ENCODE measurements at regions not wholly inside any gene's neighbourhood (a gene's known extent, or its start where the extent isn't known, plus 50 kb on each side); places are given as distances from the start of the nearest gene placed in this dataset.
A peak's percentile ranks its signal among the peaks of the same experiment; 100 is the strongest.

GRCh38 chr7:106339513-106340246, 54.9 kb upstream of the NAMPT start:
- peaks cover 35 to 46% of the 10 kb centered on the region in 2 donors for H3K9me3 ChIP-seq (replicated peaks in 1 of 2; ENCODE audit: control insufficient read depth in 1 of 2, insufficient read depth in 1 of 2, low read length in 2 of 2)
- H3K4me1 ChIP-seq (ENCODE audit: control insufficient read depth in 1 of 2, insufficient read depth in 2 of 2, low read length in 2 of 2): peaks cover 9 to 10% of the 10 kb centered on the region in 2 donors
- intact Hi-C loops (cut with micrococcal nuclease): loop anchor here in 1 of 2 donors (5.0 kb wide), 1 partner anchor 32 kb away; no protein-coding TSS in a partner anchor
- WGBS (ENCODE audit: insufficient coverage): no CpG with 5 or more reads among the region's 1 CpG
- H3K4me2 ChIP-seq (replicated peaks; ENCODE audit: extremely low read depth, low read length, poor library complexity, severe bottlenecking): no peak overlapping the region
- H3K36me3 ChIP-seq (replicated peaks in 1 of 2; ENCODE audit: control insufficient read depth in 1 of 2, insufficient read depth in 2 of 2, low read length in 2 of 2): no peaks in the 10 kb centered on the region
- DNase-seq: no peak
- Mint-ChIP-seq H3K4me3 (no peak overlapping the region), H3K27ac (peak overlapping the region in 1 of 7 donors; percentile 43), H3K4me1 (peaks cover 8% of the 10 kb centered on the region), H3K9me3 (peaks cover 24 to 65% (median 58%) of the 10 kb centered on the region in 7 donors), H3K27me3 (ENCODE audit: low read depth in 3 of 3) (peaks cover 0 to 2% (median 0%) of the 10 kb centered on the region in 3 donors), H3K36me3 (peaks cover 0 to 3% of the 10 kb centered on the region in 2 donors)
- H4K20me1 ChIP-seq (ENCODE audit: insufficient read depth, low read length): no peaks in the 10 kb centered on the region
- no peak for TF ChIP-seq CTCF (IDR thresholded peaks at IDR 0.05)
- H2AFZ ChIP-seq (ENCODE audit: insufficient read depth, low read depth, low read length, poor library complexity, severe bottlenecking): no peak overlapping the region
- H3K4me3 ChIP-seq (replicated peaks in 1 of 3; ENCODE audit: low read depth in 2 of 3, low read length in 3 of 3): no peak overlapping the region
- H3K27ac ChIP-seq (ENCODE audit: low read depth in 1 of 2, low read length in 2 of 2): no peak overlapping the region
- H3K9ac ChIP-seq (ENCODE audit: insufficient read depth, low read length, poor library complexity, severe bottlenecking): no peak overlapping the region
- no peaks in the 10 kb centered on the region for H3K27me3 ChIP-seq (ENCODE audit: control insufficient read depth in 2 of 2, insufficient read depth in 2 of 2, low read length in 2 of 2)
- no peaks in the 10 kb centered on the region for H3K79me2 ChIP-seq (ENCODE audit: insufficient read depth, low read length)

DNA sequence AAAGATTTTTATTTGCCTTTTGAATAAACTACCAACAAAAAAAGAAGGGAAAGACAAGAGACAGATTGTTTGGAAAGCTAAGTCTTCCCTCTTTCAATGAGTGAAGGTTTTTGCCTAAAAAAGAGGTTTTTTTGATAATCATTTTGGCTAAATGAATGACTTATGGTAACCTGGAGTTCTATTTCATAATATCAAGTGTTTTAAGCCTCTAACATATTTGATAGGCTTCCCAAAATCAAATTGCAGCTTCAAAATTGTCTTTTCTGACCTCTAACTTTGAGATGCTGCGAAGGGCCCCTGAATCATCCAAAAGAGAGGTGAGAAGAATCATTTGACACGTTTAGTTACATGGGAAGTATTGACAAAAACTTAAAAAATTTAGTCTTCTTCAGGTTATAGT, 53.0 kb upstream of the NAMPT start:
- H3K4me2 ChIP-seq (replicated peaks; ENCODE audit: extremely low read depth, low read length, poor library complexity, severe bottlenecking): no peak overlapping the region
- H3K9me3 Mint-ChIP-seq: peaks cover 19 to 50% (median 44%) of the 10 kb centered on the region in 7 donors
- no peak overlapping the region for H2AFZ ChIP-seq (ENCODE audit: insufficient read depth, low read depth, low read length, poor library complexity, severe bottlenecking)
- H3K27ac Mint-ChIP-seq: no peak overlapping the region
- no peaks in the 10 kb centered on the region for H3K36me3 ChIP-seq (replicated peaks in 1 of 2; ENCODE audit: control insufficient read depth in 1 of 2, insufficient read depth in 2 of 2, low read length in 2 of 2)
- no CpG with 5 or more reads among the region's 2 CpGs for WGBS (ENCODE audit: insufficient coverage)
- no peaks in the 10 kb centered on the region for H3K27me3 ChIP-seq (ENCODE audit: control insufficient read depth in 2 of 2, insufficient read depth in 2 of 2, low read length in 2 of 2)
- H3K9me3 ChIP-seq (replicated peaks in 1 of 2; ENCODE audit: control insufficient read depth in 1 of 2, insufficient read depth in 1 of 2, low read length in 2 of 2): peaks cover 29 to 40% of the 10 kb centered on the region in 2 donors
- H3K36me3 Mint-ChIP-seq: no peaks in the 10 kb centered on the region
- no peaks in the 10 kb centered on the region for H3K79me2 ChIP-seq (ENCODE audit: insufficient read depth, low read length)
- DNase-seq: no peak
- no peaks in the 10 kb centered on the region for H4K20me1 ChIP-seq (ENCODE audit: insufficient read depth, low read length)
- intact Hi-C loops (cut with micrococcal nuclease): no loop called here
- H3K9ac ChIP-seq (ENCODE audit: insufficient read depth, low read length, poor library complexity, severe bottlenecking): no peak overlapping the region
- no peak overlapping the region for H3K27ac ChIP-seq (ENCODE audit: low read depth in 1 of 2, low read length in 2 of 2)
- no peak overlapping the region for H3K4me3 ChIP-seq (replicated peaks in 1 of 3; ENCODE audit: low read depth in 2 of 3, low read length in 3 of 3)
- no peak for TF ChIP-seq CTCF (IDR thresholded peaks at IDR 0.05)
- H3K27me3 Mint-ChIP-seq (ENCODE audit: low read depth in 3 of 3): peaks cover 0 to 2% (median 1%) of the 10 kb centered on the region in 3 donors
- H3K4me3 Mint-ChIP-seq: no peak overlapping the region
- no peaks in the 10 kb centered on the region for H3K4me1 ChIP-seq (ENCODE audit: control insufficient read depth in 1 of 2, insufficient read depth in 2 of 2, low read length in 2 of 2)
- H3K4me1 Mint-ChIP-seq: no peaks in the 10 kb centered on the region
